Endothelial cell of umbilical vein (primary cell): ENCODE measurements at regions not wholly inside any gene's neighbourhood (a gene's known extent, or its start where the extent isn't known, plus 50 kb on each side); places are given as distances from the start of the nearest gene placed in this dataset.

Experiments
- BruUV-seq: library from RNA; stranded (reverse); fragments of 400-500 nt; replicated peaks from 2 replicates; lab custom pipeline; 2021; lab: Mats Ljungman, UMichigan
- CTCF ChIA-PET: fragments of 300-600, 350-600 bp; sonication (Branson Sonifier 250); formaldehyde crosslinking; loops from one replicate; lab custom pipeline; 2021; ENCODE audit warnings: antibody characterized with exemption, inconsistent platforms; lab: Charles Lee
- POLR2A ChIA-PET: fragments of 300-600, 350-600 bp; sonication (Branson Sonifier 250); formaldehyde crosslinking; loops from one replicate; lab custom pipeline; 2021; ENCODE audit warnings: antibody characterized with exemption, inconsistent platforms; lab: Charles Lee
- DNase-seq: peaks from one replicate; pipeline ENCODE4 v3.0.0-alpha.2; 2011; ENCODE audit warnings: low read depth, low spot score
- FAIRE-seq: peaks from 2 replicates; lab custom pipeline; 2011; peaks lifted over from hg19 to GRCh38; lab: Jason Lieb, UNC
- H2AFZ ChIP-seq: 2 replicates; pipeline ENCODE4 v1.6.0; 2012; ENCODE audit warnings: low read depth, low read length, control low read depth, inconsistent platforms
- H3K27ac ChIP-seq: 2 replicates; pipeline ENCODE4 v1.5.1; 2011; ENCODE audit warnings: low read depth, mild to moderate bottlenecking, control low read depth, low read length, moderate library complexity; ENCODE audit not compliant: insufficient read depth
- H3K27me3 ChIP-seq, 2 experiments: 2 replicates each; pipeline versions ENCODE4 v1.6.0 to v1.6.1; 2011; ENCODE audit warnings: low read length in 2 of 2, mixed read lengths in 1 of 2; ENCODE audit not compliant: control insufficient read depth in 2 of 2, insufficient read depth in 2 of 2
- H3K36me3 ChIP-seq, 2 experiments: 2 replicates in 1 of 2; 3 replicates in 1 of 2; pipeline ENCODE4 v1.5.1; 2011; ENCODE audit warnings: low read length in 2 of 2, mild to moderate bottlenecking in 1 of 2, moderate library complexity in 1 of 2; ENCODE audit not compliant: control insufficient read depth in 2 of 2, insufficient read depth in 2 of 2; ENCODE audit errors: extremely low read depth in 1 of 2
- H3K4me1 ChIP-seq: 3 replicates; pipeline ENCODE4 v1.5.1; 2011; ENCODE audit warnings: mild to moderate bottlenecking, low read length; ENCODE audit not compliant: control insufficient read depth, insufficient read depth; ENCODE audit errors: extremely low read depth
- H3K4me2 ChIP-seq: 2 replicates; pipeline ENCODE4 v1.6.1; 2011; ENCODE audit warnings: low read length, control low read depth, mixed read lengths; ENCODE audit not compliant: insufficient read depth
- H3K4me3 ChIP-seq, 3 experiments: fragments of 200-600 bp in 1 of 3; sonication (generic), shearing (Covaris generic) in 1 of 3; replicated peaks in 1 of 3; 2 replicates each; pipeline ENCODE4 v1.5.1; 2011 to 2016; ENCODE audit warnings: control low read depth in 3 of 3, low read length in 3 of 3, mild to moderate bottlenecking in 2 of 3, inconsistent platforms in 1 of 3, low read depth in 1 of 3, moderate library complexity in 1 of 3; ENCODE audit not compliant: insufficient read depth in 1 of 3
- H3K79me2 ChIP-seq: 2 replicates; pipeline ENCODE4 v1.6.0; 2012; ENCODE audit warnings: low read length, inconsistent platforms; ENCODE audit not compliant: control insufficient read depth, insufficient read depth
- H3K9ac ChIP-seq: replicated peaks from 2 replicates; pipeline ENCODE3; 2011; ENCODE audit warnings: low read length, control low read depth; ENCODE audit not compliant: insufficient read depth; ENCODE audit errors: extremely low read depth
- H3K9me1 ChIP-seq: replicated peaks from 3 replicates; pipeline ENCODE4 v1.6.0; 2011; ENCODE audit warnings: mild to moderate bottlenecking, low read length; ENCODE audit not compliant: control insufficient read depth, insufficient read depth; ENCODE audit errors: extremely low read depth
- H3K9me3 ChIP-seq: replicated peaks from 2 replicates; pipeline ENCODE4 v1.5.1; 2012; ENCODE audit warnings: low read length, inconsistent platforms; ENCODE audit not compliant: control insufficient read depth, insufficient read depth
- H4K20me1 ChIP-seq: replicated peaks from 2 replicates; pipeline ENCODE3; 2011; ENCODE audit warnings: mild to moderate bottlenecking, low read length; ENCODE audit not compliant: control insufficient read depth, insufficient read depth; ENCODE audit errors: extremely low read depth
- CTCF ChIP-seq, 2 donors: IDR thresholded peaks; 1 replicate in 1 of 2; 2 replicates in 1 of 2; pipeline ENCODE4 v1.5.1; 2011; ENCODE audit warnings: low read length in 2 of 2, mild to moderate bottlenecking in 2 of 2, moderate library complexity in 2 of 2, control low read depth in 1 of 2, inconsistent platforms in 1 of 2, low read depth in 1 of 2; ENCODE audit not compliant: insufficient read depth in 1 of 2; ENCODE audit errors: extremely low read depth in 1 of 2
- EZH2 ChIP-seq: IDR thresholded peaks from 2 replicates; pipeline ENCODE4 v1.6.1; 2012; ENCODE audit warnings: borderline replicate concordance, low read depth, mild to moderate bottlenecking, moderate library complexity, low read length, inconsistent platforms; ENCODE audit not compliant: severe bottlenecking
- FOS ChIP-seq: IDR thresholded peaks from 2 replicates; pipeline ENCODE4 v1.6.1; 2011; ENCODE audit warnings: mild to moderate bottlenecking, low read length, moderate library complexity, borderline replicate concordance; ENCODE audit not compliant: insufficient read depth
- GATA2 ChIP-seq: IDR thresholded peaks from 2 replicates; pipeline ENCODE4 v1.7.0; 2011; ENCODE audit warnings: low read depth, mild to moderate bottlenecking, moderate library complexity, mixed read lengths, low read length; ENCODE audit not compliant: insufficient read length, insufficient read depth
- JUN ChIP-seq: IDR thresholded peaks from 2 replicates; pipeline ENCODE4 v1.6.1; 2011; ENCODE audit warnings: borderline replicate concordance, low read depth; ENCODE audit not compliant: insufficient read length, insufficient read depth
- MAX ChIP-seq: IDR thresholded peaks from 2 replicates; pipeline ENCODE4 v1.6.1; 2011; ENCODE audit not compliant: insufficient read depth, insufficient read length
- MYC ChIP-seq: IDR thresholded peaks from one replicate; pipeline ENCODE4 v1.6.1; 2011; ENCODE audit warnings: mild to moderate bottlenecking, low read depth, low read length
- POLR2A ChIP-seq: IDR thresholded peaks from 2 replicates; pipeline ENCODE4 v1.6.1; 2012; ENCODE audit warnings: low read depth, mild to moderate bottlenecking, control low read depth, low read length
- POLR2AphosphoS5 ChIP-seq: IDR thresholded peaks from 2 replicates; pipeline ENCODE4 v1.6.1; 2012; ENCODE audit warnings: low read depth, mild to moderate bottlenecking, control low read depth, low read length, moderate library complexity; ENCODE audit not compliant: insufficient read depth
- dilution Hi-C: fragments of 300-500 bp; cut with MboI; formaldehyde crosslinking; loops from one replicate; pipeline ENCODE4 v1.15.0; 2019; ENCODE audit warnings: low sequenced_read_pairs; ENCODE audit not compliant: extremely low pct_ligation_motif_present
- intact Hi-C: fragments of 100-400 bp; cut with micrococcal nuclease; formaldehyde crosslinking; loops from one replicate; pipeline ENCODE4 v1.10.0; 2022

DNA sequence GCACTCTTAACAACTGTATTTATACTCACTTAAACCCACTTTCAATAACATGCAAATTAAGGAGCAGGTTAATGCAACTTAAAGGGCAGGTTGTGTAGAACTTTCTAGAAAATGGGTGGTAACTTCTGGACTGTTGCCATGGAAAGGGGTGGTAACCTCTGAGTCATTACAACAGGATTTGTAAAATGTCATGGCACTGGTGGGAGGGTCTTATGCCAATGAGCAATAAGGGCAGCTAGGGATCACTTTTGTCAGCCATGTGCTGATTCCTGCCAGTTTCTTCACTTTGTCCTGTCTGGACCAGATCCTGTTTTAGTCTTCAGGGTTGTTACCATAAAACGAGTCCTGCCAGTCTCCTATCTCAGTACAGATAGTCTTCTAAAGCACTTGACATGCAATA is 560.5 kb upstream of the PTCHD4 start:
- dilution Hi-C loops, result no loop called here

More for the DNA sequence above, 560.5 kb upstream of the PTCHD4 start:
- Histone ChIP-seq H3K79me2 (no peaks in the 10 kb centered on the region), H3K4me2 (no peak overlapping the region), H3K4me3 (no peak overlapping the region), H3K27me3 (no peaks in the 10 kb centered on the region), H4K20me1 (no peaks in the 10 kb centered on the region), H3K9me3 (no peaks in the 10 kb centered on the region), H2AFZ (no peak overlapping the region), H3K27ac (no peak overlapping the region), H3K4me1 (no peaks in the 10 kb centered on the region), H3K9ac (no peak overlapping the region), H3K9me1 (no peaks in the 10 kb centered on the region), H3K36me3 (no peaks in the 10 kb centered on the region)
- TF ChIP-seq EZH2 (no peak), CTCF (IDR thresholded peaks at IDR 0.05; ENCODE audit: extremely low read depth in 1 of 2, insufficient read depth in 1 of 2, low read depth in 1 of 2, low read length in 2 of 2) (no peak), FOS (no peak), JUN (no peak), GATA2 (no peak), POLR2A (no peak), MYC (no peak), POLR2AphosphoS5 (no peak), MAX (no peak)
- BruUV-seq, result no TSS peak
- DNase-seq, result no peak
- ChIA-PET CTCF (no interaction called here), POLR2A (no interaction called here)
- intact Hi-C loops, result no loop called here
- FAIRE-seq, result no peak
